ENCODE measurements at regions not wholly inside any gene's neighbourhood (a gene's known extent, or its start where the extent isn't known, plus 50 kb on each side); places are given as distances from the start of the nearest gene placed in this dataset.

- TF ChIP-seq CTCF (conservative IDR thresholded peaks at IDR 0.05; ENCODE audit: low read depth, low read length) = no peak
- TF ChIP-seq EZH2 (IDR thresholded peaks at IDR 0.05; ENCODE audit: borderline replicate concordance, low read depth, low read length, poor library complexity, severe bottlenecking) = no peak
Observed at GRCh38 chr5:176162888-176163287, 75.3 kb upstream of the SIMC1 start.

All from A673 (cell line).